ENCODE measurements at regions not wholly inside any gene's neighbourhood (a gene's known extent, or its start where the extent isn't known, plus 50 kb on each side); places are given as distances from the start of the nearest gene placed in this dataset.

- TF ChIP-seq CTCF (conservative IDR thresholded peaks at IDR 0.05; ENCODE audit: low read depth in 2 of 2) (no peak), REST (IDR thresholded peaks at IDR 0.05; ENCODE audit: unreplicated experiment) (no peak), EZH2 (IDR thresholded peaks at IDR 0.05; ENCODE audit: low read depth, unreplicated experiment) (no peak)
Observed at GRCh38 chr15:95160316-95160715, 929.0 kb downstream of the MCTP2 start.
